Right atrium auricular region (tissue), 2 donors: ENCODE measurements at regions not wholly inside any gene's neighbourhood (a gene's known extent, or its start where the extent isn't known, plus 50 kb on each side); places are given as distances from the start of the nearest gene placed in this dataset.

ENCODE experiments used
- DNase-seq: peaks from one replicate; pipeline ENCODE4 v3.0.0-alpha.2; 2019; ENCODE audit warnings: low spot score
- H3K27ac ChIP-seq, 2 donors: fragments of 200-600 bp; sonication (generic); 1 replicate in 1 of 2; 2 replicates in 1 of 2; pipeline ENCODE4 v1.5.1; 2016 to 2019
- H3K27me3 ChIP-seq, 2 donors: fragments of 200-600 bp; sonication (generic); one replicate each; pipeline versions ENCODE4 v1.5.1 to v1.6.0; 2017 to 2019
- H3K36me3 ChIP-seq: fragments of 200-600 bp; sonication (generic); one replicate; pipeline ENCODE4 v1.5.1; 2016
- H3K4me1 ChIP-seq, 2 donors: fragments of 200-600 bp; sonication (generic); one replicate each; pipeline versions ENCODE4 v1.5.1 to v1.6.0; 2017 to 2019
- H3K4me3 ChIP-seq, 2 donors: fragments of 200-600 bp; sonication (generic); 1 replicate in 1 of 2; 2 replicates in 1 of 2; pipeline ENCODE4 v1.5.1; 2017 to 2019; ENCODE audit warnings: mild to moderate bottlenecking in 1 of 2, moderate library complexity in 1 of 2
- H3K9me3 ChIP-seq, 2 donors: fragments of 200-600 bp; sonication (generic); one replicate each; pipeline ENCODE4 v1.5.1; 2019
- TF ChIP-seq, protein P1 (sequence below), 2 donors: fragments of 200-600 bp; sonication (generic); IDR thresholded peaks; one replicate each; pipeline ENCODE4 v1.5.1; 2019; ENCODE audit warnings: antibody characterized with exemption in 2 of 2

DNA sequence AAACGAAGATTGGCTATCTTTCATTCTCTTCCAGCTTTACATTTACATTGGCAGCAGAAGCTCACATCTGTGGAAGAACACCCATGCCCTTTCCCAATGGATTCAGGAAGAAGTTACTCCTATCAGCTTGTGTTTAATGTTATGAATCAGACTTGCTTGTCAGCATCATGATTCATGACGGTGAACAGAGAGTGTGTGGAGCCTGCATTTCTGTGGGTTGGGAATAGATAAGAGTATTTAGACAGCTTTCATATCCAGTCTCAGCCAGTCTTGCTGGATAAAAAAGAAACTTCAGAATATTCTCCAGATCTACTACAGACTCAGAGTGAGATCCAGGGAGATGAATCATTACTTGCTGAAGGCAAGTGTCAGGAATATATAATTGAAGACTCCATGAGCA lies 812.9 kb upstream of the ZNF608 start:
- TF ChIP-seq, protein P1, sequence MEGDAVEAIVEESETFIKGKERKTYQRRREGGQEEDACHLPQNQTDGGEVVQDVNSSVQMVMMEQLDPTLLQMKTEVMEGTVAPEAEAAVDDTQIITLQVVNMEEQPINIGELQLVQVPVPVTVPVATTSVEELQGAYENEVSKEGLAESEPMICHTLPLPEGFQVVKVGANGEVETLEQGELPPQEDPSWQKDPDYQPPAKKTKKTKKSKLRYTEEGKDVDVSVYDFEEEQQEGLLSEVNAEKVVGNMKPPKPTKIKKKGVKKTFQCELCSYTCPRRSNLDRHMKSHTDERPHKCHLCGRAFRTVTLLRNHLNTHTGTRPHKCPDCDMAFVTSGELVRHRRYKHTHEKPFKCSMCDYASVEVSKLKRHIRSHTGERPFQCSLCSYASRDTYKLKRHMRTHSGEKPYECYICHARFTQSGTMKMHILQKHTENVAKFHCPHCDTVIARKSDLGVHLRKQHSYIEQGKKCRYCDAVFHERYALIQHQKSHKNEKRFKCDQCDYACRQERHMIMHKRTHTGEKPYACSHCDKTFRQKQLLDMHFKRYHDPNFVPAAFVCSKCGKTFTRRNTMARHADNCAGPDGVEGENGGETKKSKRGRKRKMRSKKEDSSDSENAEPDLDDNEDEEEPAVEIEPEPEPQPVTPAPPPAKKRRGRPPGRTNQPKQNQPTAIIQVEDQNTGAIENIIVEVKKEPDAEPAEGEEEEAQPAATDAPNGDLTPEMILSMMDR (IDR thresholded peaks at IDR 0.05) = no peak
- H3K27ac ChIP-seq = no peak overlapping the region
- no peak overlapping the region for H3K4me3 ChIP-seq
- no peaks in the 10 kb centered on the region for H3K4me1 ChIP-seq
- no peaks in the 10 kb centered on the region for H3K36me3 ChIP-seq
- H3K9me3 ChIP-seq = no peaks in the 10 kb centered on the region
- DNase-seq = no peak
- no peaks in the 10 kb centered on the region for H3K27me3 ChIP-seq

DNA sequence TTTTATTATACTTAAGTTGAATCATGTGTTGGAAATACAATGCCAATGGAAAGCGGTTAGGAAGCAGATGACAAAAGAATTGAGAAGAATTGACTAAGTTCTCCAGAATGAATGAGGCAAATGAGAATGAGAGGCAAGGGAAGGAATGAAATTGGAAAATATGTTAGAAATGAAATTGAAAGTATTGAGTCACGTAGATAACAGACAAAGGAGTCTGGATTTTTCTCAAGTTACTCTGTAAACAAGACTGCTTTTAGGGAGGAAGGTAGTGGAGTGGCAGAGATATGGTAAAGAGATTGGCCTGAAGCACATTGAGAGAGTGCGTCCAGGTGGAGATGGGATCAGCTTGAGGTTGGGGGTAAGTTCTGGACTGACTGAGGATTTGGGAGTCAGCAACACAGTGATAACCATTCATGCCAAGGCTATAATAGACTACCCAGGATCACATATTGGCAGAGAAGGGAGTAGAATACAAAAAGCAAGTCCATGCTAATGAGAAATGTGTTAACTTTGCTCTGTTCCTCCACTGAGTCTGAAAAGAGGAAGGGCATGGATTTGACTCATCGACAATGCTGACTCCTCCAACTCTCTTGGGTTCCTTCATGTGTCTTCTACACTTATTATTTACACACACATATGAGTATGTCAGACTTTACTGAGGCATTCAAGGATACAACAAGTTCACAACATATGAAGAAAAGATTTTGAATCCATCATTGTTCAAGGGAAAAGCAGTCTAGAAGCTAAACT lies 814.2 kb upstream of the ZNF608 start:
- no peak for DNase-seq
- no peaks in the 10 kb centered on the region for H3K9me3 ChIP-seq
- no peaks in the 10 kb centered on the region for H3K4me1 ChIP-seq
- H3K4me3 ChIP-seq = no peak overlapping the region
- H3K27ac ChIP-seq = no peak overlapping the region
- H3K36me3 ChIP-seq = no peaks in the 10 kb centered on the region
- TF ChIP-seq, protein P1 (IDR thresholded peaks at IDR 0.05) = no peak
- no peaks in the 10 kb centered on the region for H3K27me3 ChIP-seq

DNA sequence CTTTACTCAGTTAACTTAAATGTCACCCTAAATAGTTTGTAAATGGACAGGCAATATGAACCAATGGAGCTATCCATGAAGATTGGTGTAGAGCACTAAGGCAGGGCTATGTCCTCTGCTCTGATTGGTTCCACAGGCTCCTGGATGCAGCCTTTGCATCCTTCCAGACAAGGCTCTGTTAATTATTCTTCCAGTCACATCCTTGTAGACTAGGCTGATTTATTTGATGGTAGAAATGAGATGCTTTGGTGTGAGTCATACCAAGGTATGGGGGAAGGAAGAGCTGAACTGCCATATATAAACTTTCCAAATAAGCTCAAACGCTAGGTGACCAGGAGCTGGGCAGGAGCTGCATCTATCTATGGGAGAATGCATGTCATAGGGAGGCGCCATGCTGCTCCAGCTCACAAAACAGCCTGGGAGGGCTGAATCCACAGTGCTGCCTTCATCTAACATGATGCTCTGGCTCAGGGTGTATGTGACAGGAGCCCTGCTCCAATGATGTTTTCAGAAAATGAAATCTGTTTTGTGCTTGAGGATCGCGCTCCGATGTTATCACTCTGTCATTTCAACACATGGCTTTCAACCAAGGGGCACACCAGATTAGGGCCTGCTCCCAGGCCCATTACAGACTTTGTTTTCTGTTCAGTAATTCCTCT lies 818.0 kb upstream of the ZNF608 start:
- H3K27ac ChIP-seq = no peak overlapping the region
- H3K36me3 ChIP-seq = no peaks in the 10 kb centered on the region
- TF ChIP-seq, protein P1 (IDR thresholded peaks at IDR 0.05) = no peak
- peaks cover 0 to 5% of the 10 kb centered on the region in 2 donors for H3K9me3 ChIP-seq
- no peak overlapping the region for H3K4me3 ChIP-seq
- H3K4me1 ChIP-seq = no peaks in the 10 kb centered on the region
- no peaks in the 10 kb centered on the region for H3K27me3 ChIP-seq
- no peak for DNase-seq

DNA sequence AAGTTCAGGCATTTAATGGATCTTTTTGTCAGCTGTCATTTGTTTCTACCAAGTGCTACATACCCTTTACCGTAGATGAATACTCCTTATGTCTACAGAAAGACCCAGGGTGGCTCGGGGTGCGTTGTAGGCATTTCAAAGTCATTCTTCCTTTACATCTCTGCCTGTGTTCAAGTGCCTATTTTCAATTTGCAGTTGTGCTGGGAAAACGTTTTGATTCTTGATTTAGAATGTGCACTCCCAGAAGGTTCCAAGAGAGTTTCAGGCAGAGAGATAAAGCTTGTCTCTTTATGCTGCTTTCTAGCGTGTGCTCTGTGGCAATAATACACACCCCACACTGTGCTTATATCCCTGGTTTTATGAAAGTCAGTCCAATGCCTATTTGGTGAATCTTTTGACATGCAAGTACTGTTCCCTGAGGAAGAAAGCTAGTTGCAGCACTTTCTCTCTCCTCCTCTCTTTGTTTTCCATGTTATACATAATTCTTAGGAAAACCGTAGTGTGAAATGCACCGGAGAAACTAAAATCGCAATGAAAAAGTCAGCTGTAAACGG lies 828.1 kb upstream of the ZNF608 start:
- TF ChIP-seq, protein P1 (IDR thresholded peaks at IDR 0.05) = no peak
- Histone ChIP-seq H3K4me3 (no peak overlapping the region), H3K9me3 (no peaks in the 10 kb centered on the region), H3K27ac (no peak overlapping the region), H3K36me3 (no peaks in the 10 kb centered on the region), H3K4me1 (peaks cover 0 to 24% of the 10 kb centered on the region in 2 donors), H3K27me3 (no peaks in the 10 kb centered on the region)
- no peak for DNase-seq

DNA sequence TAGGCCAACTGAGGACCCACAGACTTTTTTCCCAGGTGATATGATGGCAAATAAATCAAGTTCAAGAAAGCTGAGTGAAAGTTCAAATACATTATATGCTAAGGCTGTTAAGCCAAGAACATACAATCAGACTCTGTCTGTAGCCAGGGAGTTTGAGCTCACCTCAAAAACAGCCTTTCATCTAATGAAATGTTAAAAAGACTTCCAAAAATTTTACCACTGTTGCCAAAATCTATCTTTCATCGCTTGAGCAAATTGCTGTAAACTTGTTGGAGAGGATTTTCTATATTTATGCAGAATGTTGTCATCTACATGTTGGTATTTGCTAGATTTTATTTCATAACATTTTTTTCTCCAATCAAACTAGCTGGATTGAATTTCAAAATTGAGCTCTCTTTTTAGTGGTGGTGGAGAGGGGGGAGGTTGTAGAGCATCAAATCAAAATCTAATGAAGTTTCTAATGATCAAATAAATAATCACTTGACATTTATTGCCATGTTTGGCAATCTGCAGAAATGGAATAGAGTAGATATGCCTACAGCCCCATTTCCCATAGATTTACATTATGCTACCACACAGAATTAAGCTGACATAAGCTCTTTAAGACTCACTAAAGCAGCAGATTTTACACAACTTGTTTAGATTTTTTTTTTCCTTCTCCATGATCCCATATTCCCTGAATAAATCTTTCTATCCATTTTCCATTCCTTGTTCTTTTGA lies 828.9 kb upstream of the ZNF608 start:
- DNase-seq = no peak
- TF ChIP-seq, protein P1 (IDR thresholded peaks at IDR 0.05) = no peak
- no peak overlapping the region for H3K27ac ChIP-seq
- H3K4me1 ChIP-seq = peaks cover 0 to 24% of the 10 kb centered on the region in 2 donors
- H3K4me3 ChIP-seq = no peak overlapping the region
- no peaks in the 10 kb centered on the region for H3K9me3 ChIP-seq
- H3K36me3 ChIP-seq = no peaks in the 10 kb centered on the region
- H3K27me3 ChIP-seq = no peaks in the 10 kb centered on the region
